CD14-positive monocyte (primary cell): ENCODE measurements at regions not wholly inside any gene's neighbourhood (a gene's known extent, or its start where the extent isn't known, plus 50 kb on each side); places are given as distances from the start of the nearest gene placed in this dataset.

Experiments used
- DNase-seq, 3 donors: peaks; one replicate each; pipeline ENCODE4 v3.0.0-alpha.2; 2011 to 2022
- H2AFZ ChIP-seq: 2 replicates; pipeline ENCODE4 v1.6.0; 2012; ENCODE audit warnings: mild to moderate bottlenecking, low read depth, low read length, inconsistent platforms; ENCODE audit not compliant: insufficient read depth, poor library complexity, severe bottlenecking
- H3K27ac ChIP-seq, 2 donors: 1 replicate in 1 of 2; 2 replicates in 1 of 2; pipeline ENCODE4 v1.5.1; 2012 to 2013; ENCODE audit warnings: low read length in 2 of 2, control low read depth in 1 of 2, inconsistent platforms in 1 of 2, low read depth in 1 of 2, mild to moderate bottlenecking in 1 of 2
- H3K27me3 ChIP-seq, 2 donors: one replicate each; pipeline versions ENCODE4 v1.6.0 to v1.6.1; 2011 to 2013; ENCODE audit warnings: low read length in 2 of 2; ENCODE audit not compliant: control insufficient read depth in 2 of 2, insufficient read depth in 2 of 2
- H3K36me3 ChIP-seq, 2 donors: replicated peaks in 1 of 2; 1 replicate in 1 of 2; 2 replicates in 1 of 2; pipeline versions ENCODE4 v1.5.1 to v1.6.1; 2012 to 2013; ENCODE audit warnings: low read length in 2 of 2, control low read depth in 1 of 2, inconsistent platforms in 1 of 2, mild to moderate bottlenecking in 1 of 2; ENCODE audit not compliant: insufficient read depth in 2 of 2, control insufficient read depth in 1 of 2
- H3K4me1 ChIP-seq, 2 donors: 1 replicate in 1 of 2; 2 replicates in 1 of 2; pipeline versions ENCODE4 v1.5.1 to v1.6.1; 2012 to 2013; ENCODE audit warnings: low read length in 2 of 2, control low read depth in 1 of 2, inconsistent platforms in 1 of 2, mild to moderate bottlenecking in 1 of 2, moderate library complexity in 1 of 2; ENCODE audit not compliant: insufficient read depth in 2 of 2, control insufficient read depth in 1 of 2
- H3K4me2 ChIP-seq: replicated peaks from 2 replicates; pipeline ENCODE3; 2012; ENCODE audit warnings: low read length, moderate library complexity, mild to moderate bottlenecking; ENCODE audit not compliant: poor library complexity, severe bottlenecking; ENCODE audit errors: extremely low read depth
- H3K4me3 ChIP-seq, 3 experiments: fragments of 200-600 bp in 1 of 3; sonication (generic) in 1 of 3; replicated peaks in 1 of 3; 1 replicate in 2 of 3; 2 replicates in 1 of 3; pipeline ENCODE4 v1.5.1; 2011 to 2013; ENCODE audit warnings: low read length in 3 of 3, mild to moderate bottlenecking in 3 of 3, control low read depth in 2 of 3, low read depth in 2 of 3, inconsistent platforms in 1 of 3, moderate library complexity in 1 of 3
- H3K79me2 ChIP-seq: 2 replicates; pipeline ENCODE4 v1.6.0; 2012; ENCODE audit warnings: mild to moderate bottlenecking, control low read depth, inconsistent platforms, low read length, moderate library complexity; ENCODE audit not compliant: insufficient read depth
- H3K9ac ChIP-seq: 2 replicates; pipeline ENCODE4 v1.6.0; 2017; ENCODE audit warnings: low read length, mild to moderate bottlenecking; ENCODE audit not compliant: insufficient read depth, poor library complexity, severe bottlenecking
- H3K9me3 ChIP-seq, 2 donors: replicated peaks in 1 of 2; 1 replicate in 1 of 2; 2 replicates in 1 of 2; pipeline versions ENCODE4 v1.5.1 to v1.6.1; 2012 to 2013; ENCODE audit warnings: low read length in 2 of 2, control low read depth in 1 of 2; ENCODE audit not compliant: control insufficient read depth in 1 of 2, insufficient read depth in 1 of 2
- H4K20me1 ChIP-seq: 2 replicates; pipeline ENCODE4 v1.6.0; 2012; ENCODE audit warnings: mild to moderate bottlenecking, low read length, control low read depth, moderate library complexity; ENCODE audit not compliant: insufficient read depth
- H3K27ac Mint-ChIP-seq, 7 donors: one replicate each; pipeline ENCODE4 v1.8.0; 2020; ENCODE audit warnings: mild to moderate bottlenecking in 7 of 7, mixed read lengths in 7 of 7, moderate library complexity in 6 of 7, inconsistent platforms in 2 of 7
- H3K27me3 Mint-ChIP-seq, 3 donors: one replicate each; pipeline ENCODE4 v1.8.0; 2021 to 2022; ENCODE audit warnings: low read depth in 3 of 3, mild to moderate bottlenecking in 3 of 3, mixed read lengths in 3 of 3, moderate library complexity in 3 of 3, inconsistent platforms in 1 of 3
- H3K36me3 Mint-ChIP-seq, 2 donors: one replicate each; pipeline ENCODE4 v1.8.0; 2020; ENCODE audit warnings: mixed read lengths in 2 of 2, inconsistent platforms in 1 of 2, mild to moderate bottlenecking in 1 of 2
- H3K4me1 Mint-ChIP-seq: one replicate; pipeline ENCODE4 v1.8.0; 2020; ENCODE audit warnings: mild to moderate bottlenecking, mixed read lengths
- H3K4me3 Mint-ChIP-seq, 2 donors: one replicate each; pipeline ENCODE4 v1.8.0; 2020; ENCODE audit warnings: mild to moderate bottlenecking in 2 of 2, mixed read lengths in 2 of 2, moderate library complexity in 1 of 2
- H3K9me3 Mint-ChIP-seq, 7 donors: one replicate each; pipeline ENCODE4 v1.8.0; 2020 to 2022; ENCODE audit warnings: mixed read lengths in 7 of 7, mild to moderate bottlenecking in 6 of 7, moderate library complexity in 6 of 7, inconsistent platforms in 2 of 7
- CTCF ChIP-seq: fragments of 200-600 bp; IDR thresholded peaks from one replicate; pipeline ENCODE4 v1.8.0; 2022; ENCODE audit warnings: antibody characterized with exemption, mild to moderate bottlenecking
- WGBS: methylation state at CpG from one replicate; pipeline ENCODE4 v1.1.5; 2013; ENCODE audit warnings: missing lambda C conversion rate; ENCODE audit not compliant: insufficient coverage; 5-methylcytosine and 5-hydroxymethylcytosine counted together
- intact Hi-C, 2 donors: fragments of 100-400 bp; cut with micrococcal nuclease; formaldehyde crosslinking; loops; one replicate each; pipeline versions ENCODE4 v1.15.0 to v1.15.1; 2023

- Histone ChIP-seq H3K27ac (no peak overlapping the region), H3K4me1 (no peaks in the 10 kb centered on the region), H3K79me2 (no peaks in the 10 kb centered on the region), H3K4me2 (no peak overlapping the region), H4K20me1 (no peaks in the 10 kb centered on the region), H3K36me3 (no peaks in the 10 kb centered on the region), H3K9me3 (no peaks in the 10 kb centered on the region), H3K27me3 (no peaks in the 10 kb centered on the region), H3K4me3 (no peak overlapping the region), H3K9ac (no peak overlapping the region), H2AFZ (no peak overlapping the region)
- Mint-ChIP-seq H3K27me3 (peaks cover 0 to 3% (median 1%) of the 10 kb centered on the region in 3 donors), H3K36me3 (no peaks in the 10 kb centered on the region), H3K9me3 (peaks cover 0 to 5% (median 3%) of the 10 kb centered on the region in 7 donors), H3K4me3 (no peak overlapping the region), H3K27ac (no peak overlapping the region), H3K4me1 (no peaks in the 10 kb centered on the region)
- no peak for DNase-seq
- intact Hi-C loops: no loop called here
- no peak for TF ChIP-seq CTCF
Observed at GRCh38 chr3:102629943-102630342, 195.1 kb downstream of the ZPLD1 start.

- TF ChIP-seq CTCF: no peak
- WGBS: 100% methylated on average over 2 of the region's 6 CpGs
- H3K4me1 Mint-ChIP-seq: no peaks in the 10 kb centered on the region
Observed at GRCh38 chr3:102630531-102630930, 195.7 kb downstream of the ZPLD1 start.

More at GRCh38 chr3:102630531-102630930, 195.7 kb downstream of the ZPLD1 start:
- no peaks in the 10 kb centered on the region for H3K4me1 ChIP-seq
- no peaks in the 10 kb centered on the region for H3K36me3 ChIP-seq
- H3K27me3 ChIP-seq: no peaks in the 10 kb centered on the region
- peaks cover 0 to 3% (median 2%) of the 10 kb centered on the region in 3 donors for H3K27me3 Mint-ChIP-seq
- H2AFZ ChIP-seq: no peak overlapping the region
- peaks cover 0 to 5% (median 3%) of the 10 kb centered on the region in 7 donors for H3K9me3 Mint-ChIP-seq
- no peak overlapping the region for H3K27ac Mint-ChIP-seq
- no peaks in the 10 kb centered on the region for H3K9me3 ChIP-seq
- H3K4me3 ChIP-seq: no peak overlapping the region
- no peak overlapping the region for H3K4me2 ChIP-seq
- H3K4me3 Mint-ChIP-seq: no peak overlapping the region
- DNase-seq: no peak
- H4K20me1 ChIP-seq: no peaks in the 10 kb centered on the region
- no peaks in the 10 kb centered on the region for H3K36me3 Mint-ChIP-seq
- intact Hi-C loops: no loop called here
- no peak overlapping the region for H3K9ac ChIP-seq
- no peaks in the 10 kb centered on the region for H3K79me2 ChIP-seq
- H3K27ac ChIP-seq: no peak overlapping the region
